T-helper 17 cell (primary cell): ENCODE measurements at regions not wholly inside any gene's neighbourhood (a gene's known extent, or its start where the extent isn't known, plus 50 kb on each side); places are given as distances from the start of the nearest gene placed in this dataset.

Experiments used
- ATAC-seq: fragments of 150-1000 bp; cut with Tn5 transposase; 2 replicates; pipeline ENCODE4 v1.10.0; 2021; ENCODE audit warnings: mild to moderate bottlenecking, moderate library complexity
- DNase-seq, 3 donors: peaks; one replicate each; pipeline versions ENCODE4 v3.0.0 to v3.0.0-alpha.2; 2020 to 2021
- H3K9me3 ChIP-seq: one replicate; pipeline ENCODE4 v1.7.0; 2013; ENCODE audit warnings: low read length, mild to moderate bottlenecking; ENCODE audit not compliant: control insufficient read depth, poor library complexity, severe bottlenecking
- H3K27ac Mint-ChIP-seq: one replicate; pipeline ENCODE4 v1.8.0; 2022; ENCODE audit warnings: mild to moderate bottlenecking, moderate library complexity, mixed read lengths
- H3K27me3 Mint-ChIP-seq: one replicate; pipeline ENCODE4 v1.8.0; 2022; ENCODE audit warnings: mixed read lengths
- H3K36me3 Mint-ChIP-seq: one replicate; pipeline ENCODE4 v1.8.0; 2022; ENCODE audit warnings: low read depth, mixed read lengths
- H3K4me1 Mint-ChIP-seq: one replicate; pipeline ENCODE4 v1.8.0; 2022; ENCODE audit warnings: mild to moderate bottlenecking, mixed read lengths
- H3K4me3 Mint-ChIP-seq: one replicate; pipeline ENCODE4 v1.8.0; 2022; ENCODE audit warnings: mild to moderate bottlenecking, moderate library complexity, mixed read lengths

- ATAC-seq (no peak), DNase-seq (no peak)
- no peak overlapping the region for H3K27ac Mint-ChIP-seq
- H3K9me3 ChIP-seq = no peaks in the 10 kb centered on the region
- H3K4me3 Mint-ChIP-seq = no peak overlapping the region
- no peaks in the 10 kb centered on the region for H3K4me1 Mint-ChIP-seq
- H3K36me3 Mint-ChIP-seq = no peaks in the 10 kb centered on the region
- H3K27me3 Mint-ChIP-seq = peaks cover 35% of the 10 kb centered on the region
Observed at GRCh38 chr10:42950606-42951485, 126.0 kb upstream of the RET start.

GRCh38 chr10:42951486-42952251, 125.2 kb upstream of the RET start:
- Mint-ChIP-seq H3K36me3 (no peaks in the 10 kb centered on the region), H3K4me3 (no peak overlapping the region), H3K4me1 (no peaks in the 10 kb centered on the region), H3K27me3 (peaks cover 30% of the 10 kb centered on the region), H3K27ac (no peak overlapping the region)
- no peak for DNase-seq
- no peak for ATAC-seq
- no peaks in the 10 kb centered on the region for H3K9me3 ChIP-seq

DNA sequence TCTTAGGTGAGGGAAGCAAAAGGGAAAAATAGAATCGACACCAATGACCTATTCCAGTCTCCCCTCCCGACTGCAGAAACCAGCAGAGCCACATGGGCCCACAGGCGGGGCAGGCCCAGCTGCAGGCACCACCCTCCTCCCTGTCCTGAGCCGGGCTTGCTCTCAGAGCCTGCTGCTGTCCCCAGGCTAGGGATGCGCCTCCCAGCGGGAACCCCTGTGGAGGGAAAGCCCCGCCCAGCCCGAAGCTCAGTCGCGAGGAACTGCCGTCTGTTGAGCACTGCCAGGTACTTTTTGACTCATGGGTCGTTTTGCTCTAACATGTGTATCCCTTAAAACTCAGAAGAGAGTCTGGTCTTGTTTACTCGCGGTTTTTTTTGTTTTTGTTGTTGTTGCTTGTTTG, 124.5 kb upstream of the RET start:
- Mint-ChIP-seq H3K4me3 (no peak overlapping the region), H3K36me3 (no peaks in the 10 kb centered on the region), H3K4me1 (no peaks in the 10 kb centered on the region), H3K27me3 (peaks cover 30% of the 10 kb centered on the region), H3K27ac (no peak overlapping the region)
- ATAC-seq (no peak), DNase-seq (no peak)
- H3K9me3 ChIP-seq = no peaks in the 10 kb centered on the region

DNA sequence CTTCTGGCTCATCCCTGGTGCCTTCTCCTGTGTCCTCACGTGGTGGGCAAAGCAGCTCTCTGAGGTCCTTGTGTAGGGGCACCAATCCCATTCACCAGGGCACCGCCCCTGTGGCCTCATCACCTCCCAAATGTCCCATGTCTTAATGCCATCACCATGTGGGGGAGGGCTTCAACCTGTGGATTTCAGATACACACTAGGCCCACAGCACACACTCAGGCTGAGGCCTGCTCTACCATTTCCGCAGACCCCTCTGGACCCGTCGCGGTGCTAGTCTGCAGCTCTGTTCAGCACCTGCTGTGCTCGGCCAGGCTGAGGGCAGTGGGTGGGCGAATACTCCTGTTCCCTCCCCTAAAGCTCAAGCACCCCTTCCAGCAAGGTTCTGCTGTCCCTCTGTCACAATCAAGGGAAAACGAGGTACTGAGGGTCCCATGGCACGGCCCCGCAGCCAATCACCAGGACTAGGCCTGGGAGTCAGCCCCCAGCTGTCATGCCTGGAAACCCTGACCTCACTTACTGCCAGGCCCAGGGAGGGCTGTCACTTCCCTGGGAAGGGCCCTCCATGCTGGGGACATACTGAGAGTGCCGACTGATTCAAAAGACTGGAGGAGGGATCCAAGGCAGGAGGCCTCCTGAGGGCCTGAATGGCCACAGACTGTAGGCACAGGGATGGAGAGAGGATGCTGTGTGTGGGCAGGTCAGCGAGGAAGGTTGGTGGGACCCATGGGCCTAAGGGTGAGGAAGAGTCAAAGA, 123.8 kb upstream of the RET start:
- Mint-ChIP-seq H3K27ac (no peak overlapping the region), H3K27me3 (peaks cover 30% of the 10 kb centered on the region)
- DNase-seq = no peak

GRCh38 chr10:42953684-42954674, 122.9 kb upstream of the RET start:
- DNase-seq = no peak
- Mint-ChIP-seq H3K36me3 (no peaks in the 10 kb centered on the region), H3K27me3 (peaks cover 26% of the 10 kb centered on the region), H3K27ac (no peak overlapping the region), H3K4me1 (no peaks in the 10 kb centered on the region), H3K4me3 (no peak overlapping the region)
- ATAC-seq = no peak
- H3K9me3 ChIP-seq = no peaks in the 10 kb centered on the region

More for the DNA sequence above, 123.8 kb upstream of the RET start:
- Mint-ChIP-seq H3K36me3 (no peaks in the 10 kb centered on the region), H3K4me3 (no peak overlapping the region), H3K4me1 (no peaks in the 10 kb centered on the region)
- no peak for ATAC-seq
- H3K9me3 ChIP-seq = no peaks in the 10 kb centered on the region

- Mint-ChIP-seq H3K27ac (no peak overlapping the region), H3K36me3 (no peaks in the 10 kb centered on the region), H3K27me3 (peaks cover 17% of the 10 kb centered on the region), H3K4me3 (no peak overlapping the region), H3K4me1 (no peaks in the 10 kb centered on the region)
- H3K9me3 ChIP-seq = no peaks in the 10 kb centered on the region
- no peak for ATAC-seq
- no peak for DNase-seq
Observed at GRCh38 chr10:42954766-42955492, 121.9 kb upstream of the RET start.

GRCh38 chr10:42955493-42955889, 121.4 kb upstream of the RET start:
- no peak for ATAC-seq
- H3K36me3 Mint-ChIP-seq = no peaks in the 10 kb centered on the region
- no peaks in the 10 kb centered on the region for H3K4me1 Mint-ChIP-seq
- no peak overlapping the region for H3K27ac Mint-ChIP-seq
- DNase-seq = no peak
- no peak overlapping the region for H3K4me3 Mint-ChIP-seq
- H3K9me3 ChIP-seq = no peaks in the 10 kb centered on the region
- H3K27me3 Mint-ChIP-seq = peaks cover 15% of the 10 kb centered on the region

- Mint-ChIP-seq H3K27me3 (peaks cover 10% of the 10 kb centered on the region), H3K27ac (no peak overlapping the region), H3K4me3 (no peak overlapping the region), H3K36me3 (no peaks in the 10 kb centered on the region), H3K4me1 (no peaks in the 10 kb centered on the region)
- ATAC-seq (no peak), DNase-seq (no peak)
- no peaks in the 10 kb centered on the region for H3K9me3 ChIP-seq
Observed at GRCh38 chr10:42956045-42956444, 120.8 kb upstream of the RET start.

- ATAC-seq (no peak), DNase-seq (no peak)
- H3K9me3 ChIP-seq = no peaks in the 10 kb centered on the region
- H3K4me1 Mint-ChIP-seq = peaks cover 3% of the 10 kb centered on the region
- no peak overlapping the region for H3K4me3 Mint-ChIP-seq
- H3K27ac Mint-ChIP-seq = no peak overlapping the region
- H3K36me3 Mint-ChIP-seq = no peaks in the 10 kb centered on the region
- H3K27me3 Mint-ChIP-seq = peaks cover 1% of the 10 kb centered on the region
Observed at GRCh38 chr10:42958142-42958868, 118.6 kb upstream of the RET start.

DNA sequence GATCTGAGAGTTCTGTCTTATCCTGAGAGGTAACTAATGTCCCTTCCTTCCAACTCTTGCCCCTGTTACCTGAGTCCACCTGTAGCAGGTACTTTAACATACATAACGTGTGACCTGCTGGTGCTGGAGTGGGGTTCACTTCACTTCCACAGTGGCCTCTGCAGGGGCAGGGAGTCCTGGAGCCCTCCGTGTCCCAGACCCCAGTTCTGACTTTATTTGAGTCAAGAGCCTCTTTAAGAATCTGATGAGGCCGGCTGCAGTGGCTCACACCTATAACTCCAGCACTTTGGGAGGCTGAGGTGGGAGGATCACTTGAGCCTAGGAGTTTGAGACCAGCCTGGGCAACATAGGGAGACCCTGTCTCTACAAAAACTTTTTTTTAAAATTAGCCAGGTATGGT, 117.0 kb upstream of the RET start:
- H3K9me3 ChIP-seq = no peaks in the 10 kb centered on the region
- no peak overlapping the region for H3K27ac Mint-ChIP-seq
- no peak for DNase-seq
- no peaks in the 10 kb centered on the region for H3K27me3 Mint-ChIP-seq
- no peak overlapping the region for H3K4me3 Mint-ChIP-seq
- no peaks in the 10 kb centered on the region for H3K36me3 Mint-ChIP-seq
- H3K4me1 Mint-ChIP-seq = peaks cover 3% of the 10 kb centered on the region
- ATAC-seq = no peak

- Mint-ChIP-seq H3K27ac (no peak overlapping the region), H3K4me3 (no peak overlapping the region), H3K36me3 (no peaks in the 10 kb centered on the region), H3K4me1 (peaks cover 3% of the 10 kb centered on the region), H3K27me3 (peaks cover 1% of the 10 kb centered on the region)
- ATAC-seq = no peak
- no peak for DNase-seq
- no peaks in the 10 kb centered on the region for H3K9me3 ChIP-seq
Observed at GRCh38 chr10:42960491-42960990, 116.3 kb upstream of the RET start.
